NB4 (cell line): ENCODE measurements at regions not wholly inside any gene's neighbourhood (a gene's known extent, or its start where the extent isn't known, plus 50 kb on each side); places are given as distances from the start of the nearest gene placed in this dataset.

Experiments used
- CTCF ChIP-seq: IDR thresholded peaks from one replicate; pipeline ENCODE4 v1.5.1; 2012; ENCODE audit warnings: low read depth, low read length
- MAX ChIP-seq: IDR thresholded peaks from 2 replicates; pipeline ENCODE4 v1.6.1; 2011; ENCODE audit warnings: low read depth, low read length
- MYC ChIP-seq: IDR thresholded peaks from 2 replicates; pipeline ENCODE4 v1.6.1; 2011; ENCODE audit warnings: low read depth, low read length
- POLR2A ChIP-seq: IDR thresholded peaks from 2 replicates; pipeline ENCODE4 v1.6.1; 2011; ENCODE audit warnings: mild to moderate bottlenecking; ENCODE audit not compliant: insufficient read length; ENCODE audit errors: extremely low read depth

- TF ChIP-seq CTCF, result no peak
- TF ChIP-seq MAX, result no peak
- no peak for TF ChIP-seq MYC
- no peak for TF ChIP-seq POLR2A
Observed at GRCh38 chr2:60706021-60706420, 50.0 kb upstream of the PAPOLG start.
